Erythroblast (primary cell): ENCODE measurements at regions not wholly inside any gene's neighbourhood (a gene's known extent, or its start where the extent isn't known, plus 50 kb on each side); places are given as distances from the start of the nearest gene placed in this dataset.

Experiments used
- DNase-seq, 2 experiments: peaks; one replicate each; lab custom pipeline; 2025; lab: John Stamatoyannopoulos, UW
- GATA1 ChIP-seq: IDR thresholded peaks from 2 replicates; pipeline ENCODE4 v1.6.1; 2011; ENCODE audit warnings: low read depth, mild to moderate bottlenecking, control low read depth, low read length, moderate library complexity
- POLR2A ChIP-seq: IDR thresholded peaks from 2 replicates; pipeline ENCODE4 v1.6.1; 2011; ENCODE audit warnings: mild to moderate bottlenecking, low read length

GRCh38 chr17:74040291-74040690, 163.2 kb upstream of the RPL38 start:
- TF ChIP-seq GATA1 (no peak), POLR2A (no peak)
- DNase-seq = no peak

DNA sequence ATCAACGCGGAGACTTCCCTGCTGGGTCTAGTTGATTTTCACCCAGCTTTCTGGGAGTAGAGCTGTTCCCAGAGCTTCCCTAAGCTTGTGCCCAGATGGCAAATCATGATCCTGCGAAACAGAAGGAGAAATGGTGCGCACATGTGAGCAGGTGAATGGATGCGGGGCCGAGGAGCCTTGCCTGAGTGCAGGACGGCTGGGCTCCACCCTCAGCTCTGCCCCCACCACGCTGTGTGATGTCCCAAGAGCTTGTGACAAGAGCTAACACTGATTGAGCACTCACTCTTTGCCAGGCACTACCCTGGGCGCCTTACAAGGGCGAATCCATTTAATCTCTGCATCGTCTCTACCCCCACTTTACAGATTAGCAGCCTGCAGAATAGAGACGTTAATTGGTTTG, 162.7 kb upstream of the RPL38 start:
- DNase-seq = no peak
- no peak for TF ChIP-seq POLR2A
- TF ChIP-seq GATA1 = no peak

GRCh38 chr17:74041869-74042640, 161.4 kb upstream of the RPL38 start:
- no peak for DNase-seq
- TF ChIP-seq POLR2A = no peak
- no peak for TF ChIP-seq GATA1

- no peak for TF ChIP-seq GATA1
- DNase-seq = peak in 1 of 2 experiments; percentile 7
Measured at GRCh38 chr17:74042744-74043486, 160.6 kb upstream of the RPL38 start.

GRCh38 chr17:74043976-74044375, 159.5 kb upstream of the RPL38 start:
- TF ChIP-seq GATA1 = no peak
- TF ChIP-seq POLR2A = no peak
- DNase-seq = no peak

DNA sequence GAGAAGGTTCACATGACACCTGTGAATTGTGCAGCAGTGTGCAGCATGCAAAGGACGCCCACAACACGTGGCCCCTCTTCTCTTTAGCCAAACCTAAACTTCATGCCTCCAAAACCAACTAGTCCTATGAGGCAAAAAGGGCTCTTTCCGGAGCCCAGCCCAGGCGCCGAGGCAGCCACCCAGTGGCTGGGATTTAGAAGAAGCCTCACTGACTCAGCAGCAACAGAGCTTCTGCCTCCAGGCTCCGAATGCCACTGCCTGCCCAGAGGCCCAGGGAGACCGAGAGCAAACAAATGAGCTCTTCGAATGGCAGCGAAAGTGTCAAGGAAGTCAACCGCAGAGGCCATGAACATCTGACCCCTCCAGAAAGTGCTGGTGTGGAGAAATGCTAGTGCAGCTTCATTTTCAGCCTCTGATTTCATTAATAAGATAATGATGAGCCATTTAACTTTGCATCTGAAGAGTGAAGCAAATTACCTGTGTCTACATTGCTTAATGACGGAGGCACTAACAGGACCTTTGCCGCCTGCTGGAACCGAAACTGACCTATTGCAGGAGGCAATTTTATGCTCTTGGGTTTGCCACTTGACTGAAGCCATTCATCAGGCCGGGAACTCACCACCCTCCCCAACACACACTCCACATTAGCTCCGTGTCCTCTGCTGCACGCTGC, 157.7 kb upstream of the RPL38 start:
- no peak for TF ChIP-seq POLR2A
- no peak for TF ChIP-seq GATA1

GRCh38 chr17:74049167-74049966, 154.1 kb upstream of the RPL38 start:
- DNase-seq = no peak
- TF ChIP-seq GATA1 = no peak

More for the DNA sequence above, 157.7 kb upstream of the RPL38 start:
- no peak for DNase-seq

GRCh38 chr17:74049967-74050458, 153.5 kb upstream of the RPL38 start:
- DNase-seq = no peak
- TF ChIP-seq POLR2A (no peak), GATA1 (no peak)

GRCh38 chr17:74051348-74051747, 152.1 kb upstream of the RPL38 start:
- TF ChIP-seq GATA1 (no peak), POLR2A (no peak)
- DNase-seq = no peak

- TF ChIP-seq GATA1 = no peak
- no peak for TF ChIP-seq POLR2A
- DNase-seq = no peak
Measured at GRCh38 chr17:74052993-74053711, 150.3 kb upstream of the RPL38 start.

DNA sequence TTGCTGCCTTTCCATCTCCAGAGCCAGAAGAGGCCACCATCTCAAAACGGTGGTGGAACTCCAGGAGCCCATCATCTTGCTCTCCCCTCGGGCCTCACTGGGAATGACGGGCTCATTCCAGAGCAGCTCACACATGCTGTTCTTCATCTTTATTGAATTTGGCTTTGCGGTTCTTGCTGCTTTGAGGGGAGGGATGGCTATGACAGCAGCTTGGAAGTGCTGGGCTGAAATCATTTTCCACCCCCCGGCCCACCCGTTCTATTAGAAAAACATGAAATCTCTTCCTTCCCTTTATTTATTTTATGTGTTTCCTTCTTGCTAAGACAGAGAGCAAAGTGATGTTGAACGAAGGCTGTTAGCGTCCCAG, 149.8 kb upstream of the RPL38 start:
- TF ChIP-seq GATA1 = no peak
- TF ChIP-seq POLR2A = no peak
- DNase-seq = no peak

DNA sequence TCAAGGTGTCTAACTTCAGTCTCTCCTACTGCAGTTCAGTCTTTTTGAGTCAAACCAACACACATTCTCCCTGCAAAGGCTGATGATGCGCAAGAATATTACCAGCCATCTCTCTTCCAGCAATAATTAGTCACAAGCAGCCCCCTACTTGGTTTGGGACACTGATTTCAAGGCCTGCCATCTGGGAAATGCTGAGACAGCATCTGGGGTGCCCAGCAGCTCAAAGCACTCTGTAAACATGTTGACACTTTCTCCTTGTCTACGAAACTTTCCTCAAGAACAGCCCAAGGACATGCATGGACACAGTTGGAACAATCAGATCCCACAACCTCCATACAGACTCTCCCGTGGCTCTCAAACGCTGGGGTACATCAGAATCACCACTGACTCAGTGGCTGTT, 149.2 kb upstream of the RPL38 start:
- TF ChIP-seq GATA1 = no peak
- no peak for TF ChIP-seq POLR2A
- DNase-seq = no peak

GRCh38 chr17:74055508-74056160, 147.8 kb upstream of the RPL38 start:
- no peak for TF ChIP-seq POLR2A
- TF ChIP-seq GATA1 = no peak
- DNase-seq = no peak
